ENCODE measurements at regions not wholly inside any gene's neighbourhood (a gene's known extent, or its start where the extent isn't known, plus 50 kb on each side); places are given as distances from the start of the nearest gene placed in this dataset.
A peak's percentile ranks its signal among the peaks of the same experiment; 100 is the strongest.

GRCh38 chr16:66267292-66268014 lies 99.0 kb upstream of the CDH5 start:
- H3K56ac ChIP-seq (ENCODE audit: extremely low read depth, insufficient read depth, low read length) = peak overlapping the region; percentile 51; the same call in 1 of the 2 replicates
- peaks cover 31% of the 10 kb centered on the region for H3K4me1 ChIP-seq (ENCODE audit: control insufficient read depth, insufficient read depth, low read length)
- DNase-seq (no peak), ATAC-seq (ENCODE audit: low read depth) (no peak)
- no peak overlapping the region for H3K4me2 ChIP-seq (ENCODE audit: low read depth, low read length)
- H3K9me3 ChIP-seq (ENCODE audit: control insufficient read depth, insufficient read depth, low read length) = no peaks in the 10 kb centered on the region
- H3K4me3 ChIP-seq (ENCODE audit: insufficient read depth, low read depth, low read length) = no peak overlapping the region
- no peaks in the 10 kb centered on the region for H3K79me1 ChIP-seq (ENCODE audit: low read depth in 1 of 2, low read length in 2 of 2)
- H3K4ac ChIP-seq (ENCODE audit: low read depth, low read length) = peak overlapping the region; percentile 98
- ChIA-PET CTCF (interaction anchor here (0.5 to 1.9 kb wide), 4 partner anchors 13 to 930 kb away, joined by 3 to 4 read pairs (median 3); no protein-coding TSS in a partner anchor), POLR2A (ENCODE audit: unreplicated experiment) (no interaction called here)
- no peaks in the 10 kb centered on the region for H3K27me3 ChIP-seq (ENCODE audit: control insufficient read depth, insufficient read depth, low read length)
- H3K9ac ChIP-seq (ENCODE audit: low read depth, low read length) = peak overlapping the region; percentile 23; the same call in 1 of the 2 replicates
- H2BK20ac ChIP-seq (ENCODE audit: low read depth, low read length) = peak overlapping the region; percentile 98
- H3K18ac ChIP-seq (ENCODE audit: low read depth, low read length) = peak overlapping the region; percentile 70
- H2AFZ ChIP-seq (replicated peaks; ENCODE audit: low read length, poor library complexity) = peak overlapping the region; percentile 88
- no peak for TF ChIP-seq MXI1 (IDR thresholded peaks at IDR 0.05; ENCODE audit: borderline replicate concordance, low read depth, low read length)
- TF ChIP-seq BHLHE40 (IDR thresholded peaks at IDR 0.05; ENCODE audit: low read depth, low read length) = no peak
- TF ChIP-seq RAD21 (IDR thresholded peaks at IDR 0.05; ENCODE audit: low read length) = no peak
- TF ChIP-seq RFX5 (IDR thresholded peaks at IDR 0.05; ENCODE audit: low read depth, low read length) = no peak
- TF ChIP-seq USF2 (IDR thresholded peaks at IDR 0.05; ENCODE audit: low read depth, low read length) = no peak
- in situ Hi-C loops (cut with MboI; ENCODE audit: low sequenced_read_pairs) (no loop called here), dilution Hi-C loops (cut with HindIII; ENCODE audit: low sequenced_read_pairs, unreplicated experiment) (no loop called here), intact Hi-C loops (cut with micrococcal nuclease) (loop anchor here (2.0 to 5.0 kb wide), 7 partner anchors 75 to 1145 kb away; partner anchors contain the start of gene CDH11)
- H4K20me1 ChIP-seq (ENCODE audit: insufficient read depth, low read length) = no peaks in the 10 kb centered on the region
- peak overlapping the region; percentile 56; the same call in 1 of the 2 replicates for H4K5ac ChIP-seq (ENCODE audit: low read depth, low read length)
- peak overlapping the region; percentile 98 for H2BK120ac ChIP-seq (ENCODE audit: low read depth, low read length)
- H3K23ac ChIP-seq (ENCODE audit: low read depth, low read length) = peak overlapping the region; percentile 94
- H2BK5ac ChIP-seq (ENCODE audit: low read depth, low read length, poor library complexity, severe bottlenecking) = peak overlapping the region; percentile 2
- BruUV-seq (replicated peaks) = no TSS peak
- H2AK9ac ChIP-seq (replicated peaks; ENCODE audit: low read depth, low read length, poor library complexity) = peak overlapping the region; percentile 83
- peak overlapping the region; percentile 95 for H2AK5ac ChIP-seq (ENCODE audit: low read depth, low read length)
- H3K27ac ChIP-seq (ENCODE audit: insufficient read depth, low read length) = peak overlapping the region; percentile 68
- H4K8ac ChIP-seq (ENCODE audit: low read depth in 2 of 2, low read length in 2 of 2) = peak overlapping the region; percentile 69 to 94
- peak overlapping the region; percentile 96 for H4K91ac ChIP-seq (ENCODE audit: insufficient read depth, low read depth, low read length)
- peak overlapping the region; percentile 99; the same call in 2 of the 3 replicates for H2BK15ac ChIP-seq (ENCODE audit: low read depth, low read length)
- peaks cover 17% of the 10 kb centered on the region for H3K9me1 ChIP-seq (ENCODE audit: insufficient read depth, low read length)
- WGBS, 2 experiments (ENCODE audit: extremely low coverage in 2 of 2, insufficient read length in 1 of 2) = 39% methylated on average over 2 of the region's 10 CpGs; no CpG with 5 or more reads in 1 of the 2 experiments
- no peaks in the 10 kb centered on the region for H3K36me3 ChIP-seq (ENCODE audit: control insufficient read depth, insufficient read depth, low read length)
- peak overlapping the region; percentile 83 for H3K14ac ChIP-seq (replicated peaks; ENCODE audit: low read depth, low read length)
